HEK293 (cell line): ENCODE measurements at regions not wholly inside any gene's neighbourhood (a gene's known extent, or its start where the extent isn't known, plus 50 kb on each side); places are given as distances from the start of the nearest gene placed in this dataset.

Source experiments
- CTCF ChIA-PET: fragments of 350-600 bp; formaldehyde crosslinking; extraction: SDS; loops from one replicate; lab custom pipeline; 2021; ENCODE audit warnings: antibody characterized with exemption; lab: Yijun Ruan, JAX
- POLR2A ChIA-PET: fragments of 300-600 bp; formaldehyde crosslinking; extraction: SDS; loops from one replicate; lab custom pipeline; 2020; ENCODE audit warnings: antibody characterized with exemption, inconsistent platforms; lab: Yijun Ruan, JAX
- H3K27ac ChIP-seq: fragments of 200-500 bp; sonication (Bioruptor generic); 2 replicates; pipeline ENCODE4 v1.5.1; 2014; ENCODE audit warnings: low read depth, low read length, control low read depth, inconsistent platforms; ENCODE audit errors: extremely low read depth
- H3K36me3 ChIP-seq, 2 experiments: fragments of 200-500 bp in 1 of 2; sonication (Bioruptor generic) in 1 of 2; 1 replicate in 1 of 2; 2 replicates in 1 of 2; pipeline ENCODE4 v1.5.1; 2014 to 2017; ENCODE audit warnings: inconsistent platforms in 2 of 2, low read length in 2 of 2; ENCODE audit not compliant: control insufficient read depth in 2 of 2, insufficient read depth in 1 of 2
- H3K4me1 ChIP-seq: fragments of 200-500 bp; sonication (Bioruptor generic); 2 replicates; pipeline ENCODE4 v1.5.1; 2014; ENCODE audit warnings: mild to moderate bottlenecking, low read length, inconsistent platforms; ENCODE audit not compliant: control insufficient read depth, insufficient read depth
- H3K4me3 ChIP-seq: 2 replicates; pipeline ENCODE4 v1.5.1; 2011; ENCODE audit warnings: low read depth, mild to moderate bottlenecking, control low read depth, low read length, moderate library complexity
- H3K9me3 ChIP-seq: fragments of 200-500 bp; sonication (Bioruptor generic); 2 replicates; pipeline ENCODE4 v1.5.1; 2014; ENCODE audit warnings: low read depth, low read length, inconsistent platforms; ENCODE audit not compliant: control insufficient read depth, insufficient read depth
- BCL11B ChIP-seq: fragments of 450-650 bp; formaldehyde crosslinking; IDR thresholded peaks from 2 replicates; pipeline ENCODE4 v1.5.1; 2016; ENCODE audit warnings: low read depth, missing biosample characterization, missing genetic modification characterization
- GLI4 ChIP-seq: fragments of 450-650 bp; formaldehyde crosslinking; IDR thresholded peaks from 2 replicates; pipeline ENCODE4 v1.5.1; 2016; ENCODE audit warnings: missing biosample characterization, missing genetic modification characterization
- GLIS1 ChIP-seq: fragments of 450-650 bp; formaldehyde crosslinking; IDR thresholded peaks from 2 replicates; pipeline ENCODE4 v1.5.1; 2016; ENCODE audit warnings: missing biosample characterization, missing genetic modification characterization
- GLIS2 ChIP-seq: fragments of 450-650 bp; formaldehyde crosslinking; IDR thresholded peaks from 2 replicates; pipeline ENCODE4 v1.5.1; 2016; ENCODE audit warnings: missing biosample characterization, missing genetic modification characterization
- IKZF3 ChIP-seq: fragments of 450-650 bp; IDR thresholded peaks from 2 replicates; pipeline ENCODE4 v1.5.0; 2018; ENCODE audit warnings: missing biosample characterization, mild to moderate bottlenecking, missing genetic modification characterization, moderate library complexity
- ZEB2 ChIP-seq: fragments of 450-650 bp; formaldehyde crosslinking; IDR thresholded peaks from 2 replicates; pipeline ENCODE4 v1.5.1; 2016; ENCODE audit warnings: missing biosample characterization, missing genetic modification characterization
- ZNF121 ChIP-seq: fragments of 450-650 bp; formaldehyde crosslinking; IDR thresholded peaks from 2 replicates; pipeline ENCODE4 v1.5.1; 2016; ENCODE audit warnings: missing biosample characterization, missing genetic modification characterization
- ZNF133 ChIP-seq: fragments of 450-650 bp; formaldehyde crosslinking; IDR thresholded peaks from 2 replicates; pipeline ENCODE4 v1.5.1; 2016; ENCODE audit warnings: missing biosample characterization, missing genetic modification characterization
- ZNF302 ChIP-seq: fragments of 450-650 bp; formaldehyde crosslinking; IDR thresholded peaks from 2 replicates; pipeline ENCODE4 v1.5.1; 2016; ENCODE audit warnings: missing biosample characterization, missing genetic modification characterization, low read depth
- ZNF311 ChIP-seq: fragments of 450-650 bp; formaldehyde crosslinking; IDR thresholded peaks from 2 replicates; pipeline ENCODE4 v1.5.1; 2017; ENCODE audit warnings: missing biosample characterization, missing genetic modification characterization, borderline replicate concordance
- ZNF404 ChIP-seq: fragments of 450-650 bp; formaldehyde crosslinking; IDR thresholded peaks from 2 replicates; pipeline ENCODE4 v1.5.1; 2017; ENCODE audit warnings: missing biosample characterization, missing genetic modification characterization
- ZNF548 ChIP-seq: fragments of 450-650 bp; formaldehyde crosslinking; IDR thresholded peaks from 2 replicates; pipeline ENCODE4 v1.5.1; 2016; ENCODE audit warnings: missing biosample characterization, missing genetic modification characterization
- ZNF600 ChIP-seq: fragments of 450-650 bp; formaldehyde crosslinking; IDR thresholded peaks from 2 replicates; pipeline ENCODE4 v1.5.1; 2016; ENCODE audit warnings: missing biosample characterization, missing genetic modification characterization
- ZNF660 ChIP-seq: fragments of 450-650 bp; IDR thresholded peaks from 2 replicates; pipeline ENCODE4 v1.5.1; 2018; ENCODE audit warnings: missing biosample characterization, mild to moderate bottlenecking, missing genetic modification characterization
- TF ChIP-seq, protein P1 (sequence below): fragments of 450-650 bp; formaldehyde crosslinking; IDR thresholded peaks from 2 replicates; pipeline ENCODE4 v1.5.1; 2016; ENCODE audit warnings: missing biosample characterization, missing genetic modification characterization, borderline replicate concordance
- TF ChIP-seq, protein P2 (sequence below): fragments of 450-650 bp; formaldehyde crosslinking; IDR thresholded peaks from 2 replicates; pipeline ENCODE4 v1.5.0; 2017; ENCODE audit warnings: missing biosample characterization, missing genetic modification characterization, borderline replicate concordance
- TF ChIP-seq, protein P3 (sequence below): fragments of 450-650 bp; formaldehyde crosslinking; IDR thresholded peaks from 2 replicates; pipeline ENCODE4 v1.5.1; 2016; ENCODE audit warnings: missing biosample characterization, missing genetic modification characterization
- TF ChIP-seq, protein P4 (sequence below): fragments of 450-650 bp; IDR thresholded peaks from 2 replicates; pipeline ENCODE4 v1.5.1; 2018; ENCODE audit warnings: missing biosample characterization, missing genetic modification characterization
- TF ChIP-seq, protein P5 (sequence below): fragments of 450-650 bp; formaldehyde crosslinking; IDR thresholded peaks from 2 replicates; pipeline ENCODE4 v1.5.1; 2017; ENCODE audit warnings: missing biosample characterization, missing genetic modification characterization

DNA sequence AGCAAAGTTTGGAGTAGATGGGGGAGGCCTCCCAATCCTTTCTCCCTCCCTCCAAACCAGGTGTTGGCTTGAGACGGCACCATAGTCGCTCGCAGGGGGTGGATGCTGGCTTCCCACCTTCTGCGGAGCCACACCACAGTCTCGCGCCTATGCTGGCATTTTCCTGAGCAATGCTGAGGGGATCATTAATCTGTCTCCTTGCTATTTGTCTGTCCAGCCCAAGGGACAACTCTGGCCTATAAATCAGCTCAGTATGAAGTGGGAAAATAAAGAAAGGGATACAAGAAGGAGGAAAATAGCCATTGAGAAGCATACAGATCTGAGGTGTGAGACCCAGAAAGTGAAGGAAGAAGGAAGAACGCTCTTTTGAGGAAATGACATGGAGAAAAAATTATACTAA is 53.5 kb upstream of the CADM1 start (continued):
- TF ChIP-seq, protein P1, sequence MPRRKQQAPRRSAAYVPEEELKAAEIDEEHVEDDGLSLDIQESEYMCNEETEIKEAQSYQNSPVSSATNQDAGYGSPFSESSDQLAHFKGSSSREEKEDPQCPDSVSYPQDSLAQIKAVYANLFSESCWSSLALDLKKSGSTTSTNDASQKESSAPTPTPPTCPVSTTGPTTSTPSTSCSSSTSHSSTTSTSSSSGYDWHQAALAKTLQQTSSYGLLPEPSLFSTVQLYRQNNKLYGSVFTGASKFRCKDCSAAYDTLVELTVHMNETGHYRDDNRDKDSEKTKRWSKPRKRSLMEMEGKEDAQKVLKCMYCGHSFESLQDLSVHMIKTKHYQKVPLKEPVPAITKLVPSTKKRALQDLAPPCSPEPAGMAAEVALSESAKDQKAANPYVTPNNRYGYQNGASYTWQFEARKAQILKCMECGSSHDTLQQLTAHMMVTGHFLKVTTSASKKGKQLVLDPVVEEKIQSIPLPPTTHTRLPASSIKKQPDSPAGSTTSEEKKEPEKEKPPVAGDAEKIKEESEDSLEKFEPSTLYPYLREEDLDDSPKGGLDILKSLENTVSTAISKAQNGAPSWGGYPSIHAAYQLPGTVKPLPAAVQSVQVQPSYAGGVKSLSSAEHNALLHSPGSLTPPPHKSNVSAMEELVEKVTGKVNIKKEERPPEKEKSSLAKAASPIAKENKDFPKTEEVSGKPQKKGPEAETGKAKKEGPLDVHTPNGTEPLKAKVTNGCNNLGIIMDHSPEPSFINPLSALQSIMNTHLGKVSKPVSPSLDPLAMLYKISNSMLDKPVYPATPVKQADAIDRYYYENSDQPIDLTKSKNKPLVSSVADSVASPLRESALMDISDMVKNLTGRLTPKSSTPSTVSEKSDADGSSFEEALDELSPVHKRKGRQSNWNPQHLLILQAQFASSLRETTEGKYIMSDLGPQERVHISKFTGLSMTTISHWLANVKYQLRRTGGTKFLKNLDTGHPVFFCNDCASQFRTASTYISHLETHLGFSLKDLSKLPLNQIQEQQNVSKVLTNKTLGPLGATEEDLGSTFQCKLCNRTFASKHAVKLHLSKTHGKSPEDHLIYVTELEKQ: no peak
- TF ChIP-seq, protein P2, sequence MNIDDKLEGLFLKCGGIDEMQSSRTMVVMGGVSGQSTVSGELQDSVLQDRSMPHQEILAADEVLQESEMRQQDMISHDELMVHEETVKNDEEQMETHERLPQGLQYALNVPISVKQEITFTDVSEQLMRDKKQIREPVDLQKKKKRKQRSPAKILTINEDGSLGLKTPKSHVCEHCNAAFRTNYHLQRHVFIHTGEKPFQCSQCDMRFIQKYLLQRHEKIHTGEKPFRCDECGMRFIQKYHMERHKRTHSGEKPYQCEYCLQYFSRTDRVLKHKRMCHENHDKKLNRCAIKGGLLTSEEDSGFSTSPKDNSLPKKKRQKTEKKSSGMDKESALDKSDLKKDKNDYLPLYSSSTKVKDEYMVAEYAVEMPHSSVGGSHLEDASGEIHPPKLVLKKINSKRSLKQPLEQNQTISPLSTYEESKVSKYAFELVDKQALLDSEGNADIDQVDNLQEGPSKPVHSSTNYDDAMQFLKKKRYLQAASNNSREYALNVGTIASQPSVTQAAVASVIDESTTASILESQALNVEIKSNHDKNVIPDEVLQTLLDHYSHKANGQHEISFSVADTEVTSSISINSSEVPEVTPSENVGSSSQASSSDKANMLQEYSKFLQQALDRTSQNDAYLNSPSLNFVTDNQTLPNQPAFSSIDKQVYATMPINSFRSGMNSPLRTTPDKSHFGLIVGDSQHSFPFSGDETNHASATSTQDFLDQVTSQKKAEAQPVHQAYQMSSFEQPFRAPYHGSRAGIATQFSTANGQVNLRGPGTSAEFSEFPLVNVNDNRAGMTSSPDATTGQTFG (tag by site-specific recombination): no peak
- TF ChIP-seq ZNF311 (tag by site-specific recombination): no peak
- no peak for TF ChIP-seq ZEB2
- TF ChIP-seq IKZF3 (tag by site-specific recombination): no peak
- no peak for TF ChIP-seq ZNF404 (tag by site-specific recombination)
- TF ChIP-seq ZNF302 (tag by site-specific recombination): no peak
- no peak for TF ChIP-seq ZNF600 (tag by site-specific recombination)
- TF ChIP-seq, protein P3, sequence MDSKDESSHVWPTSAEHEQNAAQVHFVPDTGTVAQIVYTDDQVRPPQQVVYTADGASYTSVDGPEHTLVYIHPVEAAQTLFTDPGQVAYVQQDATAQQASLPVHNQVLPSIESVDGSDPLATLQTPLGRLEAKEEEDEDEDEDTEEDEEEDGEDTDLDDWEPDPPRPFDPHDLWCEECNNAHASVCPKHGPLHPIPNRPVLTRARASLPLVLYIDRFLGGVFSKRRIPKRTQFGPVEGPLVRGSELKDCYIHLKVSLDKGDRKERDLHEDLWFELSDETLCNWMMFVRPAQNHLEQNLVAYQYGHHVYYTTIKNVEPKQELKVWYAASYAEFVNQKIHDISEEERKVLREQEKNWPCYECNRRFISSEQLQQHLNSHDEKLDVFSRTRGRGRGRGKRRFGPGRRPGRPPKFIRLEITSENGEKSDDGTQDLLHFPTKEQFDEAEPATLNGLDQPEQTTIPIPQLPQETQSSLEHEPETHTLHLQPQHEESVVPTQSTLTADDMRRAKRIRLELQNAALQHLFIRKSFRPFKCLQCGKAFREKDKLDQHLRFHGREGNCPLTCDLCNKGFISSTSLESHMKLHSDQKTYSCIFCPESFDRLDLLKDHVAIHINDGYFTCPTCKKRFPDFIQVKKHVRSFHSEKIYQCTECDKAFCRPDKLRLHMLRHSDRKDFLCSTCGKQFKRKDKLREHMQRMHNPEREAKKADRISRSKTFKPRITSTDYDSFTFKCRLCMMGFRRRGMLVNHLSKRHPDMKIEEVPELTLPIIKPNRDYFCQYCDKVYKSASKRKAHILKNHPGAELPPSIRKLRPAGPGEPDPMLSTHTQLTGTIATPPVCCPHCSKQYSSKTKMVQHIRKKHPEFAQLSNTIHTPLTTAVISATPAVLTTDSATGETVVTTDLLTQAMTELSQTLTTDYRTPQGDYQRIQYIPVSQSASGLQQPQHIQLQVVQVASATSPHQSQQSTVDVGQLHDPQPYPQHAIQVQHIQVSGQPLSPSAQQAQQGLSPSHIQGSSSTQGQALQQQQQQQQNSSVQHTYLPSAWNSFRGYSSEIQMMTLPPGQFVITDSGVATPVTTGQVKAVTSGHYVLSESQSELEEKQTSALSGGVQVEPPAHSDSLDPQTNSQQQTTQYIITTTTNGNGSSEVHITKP (tag by site-specific recombination): no peak
- no peak for TF ChIP-seq BCL11B (tag by site-specific recombination)
- TF ChIP-seq ZNF548 (tag by site-specific recombination): no peak
- no peak for TF ChIP-seq GLI4
- TF ChIP-seq, protein P4, sequence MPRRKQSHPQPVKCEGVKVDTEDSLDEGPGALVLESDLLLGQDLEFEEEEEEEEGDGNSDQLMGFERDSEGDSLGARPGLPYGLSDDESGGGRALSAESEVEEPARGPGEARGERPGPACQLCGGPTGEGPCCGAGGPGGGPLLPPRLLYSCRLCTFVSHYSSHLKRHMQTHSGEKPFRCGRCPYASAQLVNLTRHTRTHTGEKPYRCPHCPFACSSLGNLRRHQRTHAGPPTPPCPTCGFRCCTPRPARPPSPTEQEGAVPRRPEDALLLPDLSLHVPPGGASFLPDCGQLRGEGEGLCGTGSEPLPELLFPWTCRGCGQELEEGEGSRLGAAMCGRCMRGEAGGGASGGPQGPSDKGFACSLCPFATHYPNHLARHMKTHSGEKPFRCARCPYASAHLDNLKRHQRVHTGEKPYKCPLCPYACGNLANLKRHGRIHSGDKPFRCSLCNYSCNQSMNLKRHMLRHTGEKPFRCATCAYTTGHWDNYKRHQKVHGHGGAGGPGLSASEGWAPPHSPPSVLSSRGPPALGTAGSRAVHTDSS (tag by site-specific recombination): no peak

DNA sequence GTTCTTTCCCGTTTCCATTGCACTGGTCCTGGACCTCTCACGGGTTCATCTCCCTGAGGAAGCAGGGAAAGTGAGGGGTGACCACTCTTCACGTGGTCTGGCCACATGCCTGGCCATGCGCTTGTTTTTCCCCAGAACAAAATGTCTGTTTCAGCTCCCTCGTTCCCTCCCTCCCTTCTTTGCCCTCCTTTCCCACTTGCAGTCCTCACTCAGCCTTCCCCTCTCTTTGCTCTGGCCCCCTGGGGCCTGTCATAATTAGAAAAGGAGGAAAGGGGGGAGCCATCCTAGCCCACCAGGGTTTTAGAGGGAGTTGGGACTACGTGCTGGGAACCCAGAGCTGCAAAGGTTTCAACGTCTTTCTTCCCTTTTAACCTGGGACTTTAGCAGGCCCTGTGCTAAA is 52.8 kb upstream of the CADM1 start:
- POLR2A ChIA-PET: no interaction called here
- Histone ChIP-seq H3K36me3 (no peaks in the 10 kb centered on the region), H3K4me1 (no peaks in the 10 kb centered on the region), H3K4me3 (no peak overlapping the region), H3K9me3 (no peaks in the 10 kb centered on the region), H3K27ac (no peak overlapping the region)
- CTCF ChIA-PET: interaction anchor here (1.5 kb wide), 1 partner anchor 10 kb away, joined by 3 read pairs; no protein-coding TSS in a partner anchor
- TF ChIP-seq, protein P3 (tag by site-specific recombination): no peak
- no peak for TF ChIP-seq GLIS1 (tag by site-specific recombination)
- TF ChIP-seq ZNF121: no peak
- TF ChIP-seq, protein P5, sequence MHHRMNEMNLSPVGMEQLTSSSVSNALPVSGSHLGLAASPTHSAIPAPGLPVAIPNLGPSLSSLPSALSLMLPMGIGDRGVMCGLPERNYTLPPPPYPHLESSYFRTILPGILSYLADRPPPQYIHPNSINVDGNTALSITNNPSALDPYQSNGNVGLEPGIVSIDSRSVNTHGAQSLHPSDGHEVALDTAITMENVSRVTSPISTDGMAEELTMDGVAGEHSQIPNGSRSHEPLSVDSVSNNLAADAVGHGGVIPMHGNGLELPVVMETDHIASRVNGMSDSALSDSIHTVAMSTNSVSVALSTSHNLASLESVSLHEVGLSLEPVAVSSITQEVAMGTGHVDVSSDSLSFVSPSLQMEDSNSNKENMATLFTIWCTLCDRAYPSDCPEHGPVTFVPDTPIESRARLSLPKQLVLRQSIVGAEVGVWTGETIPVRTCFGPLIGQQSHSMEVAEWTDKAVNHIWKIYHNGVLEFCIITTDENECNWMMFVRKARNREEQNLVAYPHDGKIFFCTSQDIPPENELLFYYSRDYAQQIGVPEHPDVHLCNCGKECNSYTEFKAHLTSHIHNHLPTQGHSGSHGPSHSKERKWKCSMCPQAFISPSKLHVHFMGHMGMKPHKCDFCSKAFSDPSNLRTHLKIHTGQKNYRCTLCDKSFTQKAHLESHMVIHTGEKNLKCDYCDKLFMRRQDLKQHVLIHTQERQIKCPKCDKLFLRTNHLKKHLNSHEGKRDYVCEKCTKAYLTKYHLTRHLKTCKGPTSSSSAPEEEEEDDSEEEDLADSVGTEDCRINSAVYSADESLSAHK (tag by site-specific recombination): no peak
- TF ChIP-seq GLIS2: no peak
- TF ChIP-seq ZNF133 (tag by site-specific recombination): no peak
- no peak for TF ChIP-seq ZNF660 (tag by site-specific recombination)
